ENCODE measurements at regions not wholly inside any gene's neighbourhood (a gene's known extent, or its start where the extent isn't known, plus 50 kb on each side); places are given as distances from the start of the nearest gene placed in this dataset.

DNA sequence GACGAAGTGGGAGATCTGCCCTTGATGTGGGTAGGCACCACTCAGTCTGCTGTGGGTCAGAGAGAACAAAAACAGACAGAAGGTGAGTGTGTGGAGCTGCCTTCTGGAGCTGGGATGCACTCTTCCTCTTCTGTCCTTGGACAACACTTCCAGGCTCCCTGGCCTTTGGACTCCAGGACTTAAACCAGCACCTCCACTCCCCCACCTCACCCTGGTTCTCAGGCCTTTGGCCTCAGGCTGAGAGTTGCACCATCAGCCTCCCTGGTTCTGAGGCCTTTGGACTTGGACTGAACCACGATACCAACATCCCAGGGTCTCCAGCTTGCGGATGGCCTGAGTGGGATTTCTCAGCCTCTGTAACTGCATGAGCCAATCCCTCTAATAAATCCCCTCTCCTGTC lies 68.1 kb upstream of the STUM start:
- TF ChIP-seq, protein P1, sequence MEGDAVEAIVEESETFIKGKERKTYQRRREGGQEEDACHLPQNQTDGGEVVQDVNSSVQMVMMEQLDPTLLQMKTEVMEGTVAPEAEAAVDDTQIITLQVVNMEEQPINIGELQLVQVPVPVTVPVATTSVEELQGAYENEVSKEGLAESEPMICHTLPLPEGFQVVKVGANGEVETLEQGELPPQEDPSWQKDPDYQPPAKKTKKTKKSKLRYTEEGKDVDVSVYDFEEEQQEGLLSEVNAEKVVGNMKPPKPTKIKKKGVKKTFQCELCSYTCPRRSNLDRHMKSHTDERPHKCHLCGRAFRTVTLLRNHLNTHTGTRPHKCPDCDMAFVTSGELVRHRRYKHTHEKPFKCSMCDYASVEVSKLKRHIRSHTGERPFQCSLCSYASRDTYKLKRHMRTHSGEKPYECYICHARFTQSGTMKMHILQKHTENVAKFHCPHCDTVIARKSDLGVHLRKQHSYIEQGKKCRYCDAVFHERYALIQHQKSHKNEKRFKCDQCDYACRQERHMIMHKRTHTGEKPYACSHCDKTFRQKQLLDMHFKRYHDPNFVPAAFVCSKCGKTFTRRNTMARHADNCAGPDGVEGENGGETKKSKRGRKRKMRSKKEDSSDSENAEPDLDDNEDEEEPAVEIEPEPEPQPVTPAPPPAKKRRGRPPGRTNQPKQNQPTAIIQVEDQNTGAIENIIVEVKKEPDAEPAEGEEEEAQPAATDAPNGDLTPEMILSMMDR (IDR thresholded peaks at IDR 0.05; ENCODE audit: low read depth, low read length, missing control alignments) = no peak
- H3K4me3 ChIP-seq (ENCODE audit: low read depth, low read length) = no peak overlapping the region
- DNase-seq (ENCODE audit: low read depth) = no peak
- in situ Hi-C loops (cut with HindIII; ENCODE audit: low sequenced_read_pairs) = no loop called here

DNA sequence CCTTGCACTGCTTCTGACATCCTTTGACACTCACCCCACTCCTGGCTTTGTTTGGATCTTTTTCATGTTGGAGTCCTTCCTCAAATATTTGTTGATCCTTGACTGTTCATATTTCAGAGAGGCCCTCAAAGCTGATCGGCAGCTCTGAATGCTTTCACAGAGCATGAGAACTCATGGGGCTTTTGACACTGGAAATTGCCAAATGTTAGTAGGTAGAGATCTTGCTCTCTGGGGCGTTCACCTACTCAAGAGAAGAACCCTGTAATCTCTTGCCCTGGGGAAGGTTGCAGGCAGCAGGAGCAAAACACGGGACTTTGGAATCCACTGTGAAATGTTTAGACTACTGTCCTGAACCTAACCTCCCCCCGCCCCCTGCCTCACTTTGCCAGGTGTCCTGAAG lies 67.4 kb upstream of the STUM start:
- in situ Hi-C loops (cut with HindIII; ENCODE audit: low sequenced_read_pairs) = no loop called here
- TF ChIP-seq, protein P1 (IDR thresholded peaks at IDR 0.05; ENCODE audit: low read depth, low read length, missing control alignments) = no peak
- DNase-seq (ENCODE audit: low read depth) = no peak
- no peak overlapping the region for H3K4me3 ChIP-seq (ENCODE audit: low read depth, low read length)

DNA sequence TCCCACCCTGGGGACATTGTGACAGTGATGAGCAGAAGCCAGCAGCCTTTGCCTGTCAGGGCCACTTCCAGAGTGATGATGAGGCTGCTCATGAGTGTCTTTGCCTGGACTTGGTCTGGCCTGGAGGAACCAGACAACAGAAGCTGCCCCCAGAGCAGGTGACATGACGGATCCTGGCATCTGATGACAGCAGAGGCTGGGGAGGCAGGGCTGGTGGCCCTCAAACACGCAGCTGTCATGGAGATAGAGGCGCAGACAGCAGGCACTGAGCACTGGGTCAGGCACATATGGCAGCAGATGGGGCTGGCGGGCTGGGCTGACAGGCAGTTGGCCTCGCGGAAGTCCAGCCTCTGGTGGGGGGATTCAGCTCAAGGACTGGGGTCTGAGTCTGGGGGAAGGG lies 66.4 kb upstream of the STUM start:
- DNase-seq (ENCODE audit: low read depth) = no peak
- no peak overlapping the region for H3K4me3 ChIP-seq (ENCODE audit: low read depth, low read length)
- in situ Hi-C loops (cut with HindIII; ENCODE audit: low sequenced_read_pairs) = no loop called here
- TF ChIP-seq, protein P1 (IDR thresholded peaks at IDR 0.05; ENCODE audit: low read depth, low read length, missing control alignments) = no peak

DNA sequence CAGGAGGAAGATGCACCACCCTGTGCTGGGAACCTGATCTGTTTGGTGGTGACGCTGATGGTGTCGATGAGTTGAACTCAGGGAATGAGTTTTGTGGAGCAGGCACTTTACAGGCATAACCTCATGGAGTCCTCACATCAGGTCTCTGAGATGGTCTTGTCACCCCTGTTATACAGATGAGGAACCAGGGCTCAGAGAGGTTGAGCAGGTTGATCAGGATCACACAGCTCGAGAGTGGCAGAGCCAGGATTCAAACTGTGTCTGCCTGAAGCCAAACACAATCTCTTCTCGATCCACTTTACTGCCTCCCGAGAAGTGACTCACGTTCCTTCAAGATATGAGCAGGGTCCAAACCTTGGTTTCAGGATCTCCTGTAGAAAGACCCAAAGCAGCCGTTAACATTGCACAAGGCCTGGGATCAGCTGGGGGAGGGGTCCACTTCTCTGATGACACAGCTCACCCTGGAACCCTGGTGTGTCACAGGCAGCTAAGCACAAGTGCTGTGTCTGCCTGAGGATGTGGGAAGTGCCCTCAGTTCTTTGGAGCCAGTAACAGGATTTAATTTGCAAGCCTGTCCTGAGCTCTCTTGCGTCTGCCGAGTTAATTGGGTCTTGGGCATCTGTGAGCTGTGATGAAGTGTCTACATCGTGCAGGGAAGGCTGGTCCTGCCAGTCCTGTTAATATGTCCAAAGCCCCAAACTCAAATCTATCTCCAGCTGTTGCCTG lies 65.4 kb upstream of the STUM start:
- TF ChIP-seq, protein P1 (IDR thresholded peaks at IDR 0.05; ENCODE audit: low read depth, low read length, missing control alignments) = no peak
- in situ Hi-C loops (cut with HindIII; ENCODE audit: low sequenced_read_pairs) = no loop called here
- no peak overlapping the region for H3K4me3 ChIP-seq (ENCODE audit: low read depth, low read length)
- DNase-seq (ENCODE audit: low read depth) = no peak

DNA sequence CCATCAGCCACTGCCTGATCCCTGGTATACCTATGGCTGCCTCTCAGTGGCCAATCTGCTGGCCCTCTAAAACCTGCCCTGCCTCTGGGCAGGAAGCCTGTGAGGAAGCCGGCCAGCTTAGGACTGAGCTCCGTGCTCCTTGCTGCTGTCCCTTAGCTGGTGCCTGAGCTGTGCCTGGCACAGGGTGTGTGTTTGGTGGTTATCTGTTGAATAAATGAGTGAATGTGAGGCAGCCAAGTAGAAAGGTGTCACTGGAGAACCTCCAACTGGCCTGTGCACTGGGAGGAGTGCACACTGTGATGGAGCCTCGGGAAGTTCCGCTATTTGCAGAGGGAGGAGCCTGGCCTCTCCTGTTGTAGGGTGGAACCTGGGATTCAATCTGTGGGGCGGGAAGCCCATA lies 63.4 kb upstream of the STUM start:
- DNase-seq (ENCODE audit: low read depth) = no peak
- in situ Hi-C loops (cut with HindIII; ENCODE audit: low sequenced_read_pairs) = no loop called here
- H3K4me3 ChIP-seq (ENCODE audit: low read depth, low read length) = no peak overlapping the region
- TF ChIP-seq, protein P1 (IDR thresholded peaks at IDR 0.05; ENCODE audit: low read depth, low read length, missing control alignments) = no peak

DNA sequence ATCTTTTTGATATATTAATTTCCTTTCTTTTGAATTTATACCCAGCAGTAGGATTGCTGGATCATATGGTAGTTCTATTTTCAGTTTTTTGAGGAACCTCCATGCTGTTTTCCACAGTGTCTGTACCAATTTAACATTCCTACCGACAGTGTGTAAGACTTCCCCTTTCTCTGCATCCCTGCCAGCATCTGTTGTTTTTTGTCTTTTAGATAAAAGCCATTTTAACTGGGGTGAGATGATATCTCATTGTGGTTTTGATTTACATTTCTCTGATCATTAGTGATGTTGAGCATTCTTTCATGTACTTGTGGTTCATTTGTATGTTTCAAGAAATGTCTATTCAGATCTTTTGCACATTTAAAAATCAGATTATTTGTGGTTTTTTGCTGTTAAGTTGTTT lies 62.4 kb upstream of the STUM start:
- TF ChIP-seq, protein P1 (IDR thresholded peaks at IDR 0.05; ENCODE audit: low read depth, low read length, missing control alignments) = no peak
- in situ Hi-C loops (cut with HindIII; ENCODE audit: low sequenced_read_pairs) = no loop called here
- DNase-seq (ENCODE audit: low read depth) = no peak
- no peak overlapping the region for H3K4me3 ChIP-seq (ENCODE audit: low read depth, low read length)

All from astrocyte of the cerebellum (primary cell).